COLO668 (cell line): ENCODE measurements at regions not wholly inside any gene's neighbourhood (a gene's known extent, or its start where the extent isn't known, plus 50 kb on each side); places are given as distances from the start of the nearest gene placed in this dataset.
A peak's percentile ranks its signal among the peaks of the same experiment; 100 is the strongest.

Experiments used
- DNase-seq: peaks from one replicate; lab custom pipeline; 2025; ENCODE audit not compliant: unreplicated experiment; lab: John Stamatoyannopoulos, UW

- DNase-seq = no peak
Measured at GRCh38 chr15:94535298-94536048, 304.1 kb downstream of the MCTP2 start.

GRCh38 chr15:94536549-94536948 lies 305.2 kb downstream of the MCTP2 start:
- DNase-seq = no peak

GRCh38 chr15:94538280-94538679 lies 306.9 kb downstream of the MCTP2 start:
- no peak for DNase-seq

GRCh38 chr15:94542391-94542790 lies 311.0 kb downstream of the MCTP2 start:
- DNase-seq = no peak

- DNase-seq = no peak
Measured at GRCh38 chr15:94546808-94547207, 315.4 kb downstream of the MCTP2 start.

- no peak for DNase-seq
Measured at GRCh38 chr15:94547711-94548110, 316.4 kb downstream of the MCTP2 start.

GRCh38 chr15:94555841-94556519 lies 324.6 kb downstream of the MCTP2 start:
- no peak for DNase-seq

- DNase-seq = no peak
Measured at GRCh38 chr15:94561036-94561689, 329.8 kb downstream of the MCTP2 start.

GRCh38 chr15:94563456-94563855 lies 332.1 kb downstream of the MCTP2 start:
- DNase-seq = no peak

GRCh38 chr15:94576889-94577533 lies 345.6 kb downstream of the MCTP2 start:
- DNase-seq = peak; percentile 25

GRCh38 chr15:94579286-94579685 lies 347.9 kb downstream of the MCTP2 start:
- DNase-seq = no peak

GRCh38 chr15:94580211-94580885 lies 349.0 kb downstream of the MCTP2 start:
- DNase-seq = no peak

GRCh38 chr15:94582368-94582767 lies 351.0 kb downstream of the MCTP2 start:
- peak; percentile 15 for DNase-seq

- no peak for DNase-seq
Measured at GRCh38 chr15:94584833-94585244, 353.5 kb downstream of the MCTP2 start.

- no peak for DNase-seq
Measured at GRCh38 chr15:94586099-94586498, 354.7 kb downstream of the MCTP2 start.

- no peak for DNase-seq
Measured at GRCh38 chr15:94587113-94587512, 355.8 kb downstream of the MCTP2 start.

GRCh38 chr15:94588993-94589392 lies 357.6 kb downstream of the MCTP2 start:
- DNase-seq = no peak

GRCh38 chr15:94592495-94592894 lies 361.1 kb downstream of the MCTP2 start:
- no peak for DNase-seq

GRCh38 chr15:94596707-94597106 lies 365.3 kb downstream of the MCTP2 start:
- no peak for DNase-seq

- no peak for DNase-seq
Measured at GRCh38 chr15:94600505-94600904, 369.1 kb downstream of the MCTP2 start.
